Heart left ventricle (tissue), 16 donors: ENCODE measurements at regions not wholly inside any gene's neighbourhood (a gene's known extent, or its start where the extent isn't known, plus 50 kb on each side); places are given as distances from the start of the nearest gene placed in this dataset.
A peak's percentile ranks its signal among the peaks of the same experiment; 100 is the strongest.

Experiments used
- ATAC-seq, 4 donors: fragments of 200-7000 bp; cut with Tn5 transposase; one replicate each; pipeline ENCODE4 v1.9.1; 2020 to 2022; ENCODE audit warnings: moderate library complexity in 4 of 4, mild to moderate bottlenecking in 3 of 4, moderate number of reproducible peaks in 1 of 4
- DNase-seq, 5 donors: peaks; one replicate each; pipeline ENCODE4 v3.0.0-alpha.2; 2020
- H3K27ac ChIP-seq, 12 donors: fragments of 200-600 bp; sonication (generic) in 4 of 12; one replicate each; pipeline versions ENCODE4 v1.5.0 to v1.8.0; 2016 to 2022; ENCODE audit warnings: mild to moderate bottlenecking in 2 of 12
- H3K27me3 ChIP-seq, 9 donors: fragments of 200-600 bp; sonication (generic) in 2 of 9; one replicate each; pipeline versions ENCODE4 v1.5.1 to v1.8.0; 2016 to 2022; ENCODE audit warnings: mild to moderate bottlenecking in 3 of 9
- H3K36me3 ChIP-seq, 9 donors: fragments of 200-600 bp; sonication (generic) in 2 of 9; one replicate each; pipeline versions ENCODE4 v1.5.0 to v1.8.0; 2018 to 2022; ENCODE audit warnings: mild to moderate bottlenecking in 2 of 9
- H3K4me1 ChIP-seq, 12 donors: fragments of 200-600 bp; sonication (generic) in 4 of 12; one replicate each; pipeline versions ENCODE4 v1.5.0 to v1.8.0; 2016 to 2022; ENCODE audit warnings: mild to moderate bottlenecking in 3 of 12
- H3K4me3 ChIP-seq, 12 donors: fragments of 200-600 bp; sonication (generic) in 4 of 12; one replicate each; pipeline versions ENCODE4 v1.5.0 to v1.8.0; 2017 to 2022; ENCODE audit warnings: mild to moderate bottlenecking in 9 of 12, moderate library complexity in 4 of 12
- H3K9me3 ChIP-seq, 12 donors: fragments of 200-600 bp; sonication (generic) in 4 of 12; one replicate each; pipeline versions ENCODE4 v1.5.0 to v1.8.0; 2016 to 2022; ENCODE audit warnings: mild to moderate bottlenecking in 1 of 12
- CTCF ChIP-seq, 12 donors: fragments of 200-600 bp; sonication (generic) in 4 of 12; IDR thresholded peaks; one replicate each; pipeline versions ENCODE4 v1.5.0 to v1.8.0; 2018 to 2022; ENCODE audit warnings: antibody characterized with exemption in 12 of 12, mild to moderate bottlenecking in 5 of 12
- POLR2A ChIP-seq, 2 donors: fragments of 450-650 bp; IDR thresholded peaks; one replicate each; pipeline ENCODE4 v1.6.1; 2017; ENCODE audit warnings: antibody characterized with exemption in 2 of 2, mild to moderate bottlenecking in 2 of 2, moderate library complexity in 2 of 2
- WGBS, 4 donors: extraction: QIAGEN DNeasy Blood & Tissue Kit in 2 of 4; methylation state at CpG; one replicate each; pipeline versions ENCODE4 v1.1.5 to v1.1.7; 2013 to 2018; 5-methylcytosine and 5-hydroxymethylcytosine counted together
- intact Hi-C, 10 donors: fragments of 100-400 bp; cut with DNase I; formaldehyde crosslinking; loops; one replicate each; pipeline versions ENCODE4 v1.11.1 to v1.14.2; 2022
- donor health status: ischemic (EF 13 %, LVEDD 7.1; RV severe dilation, severe dysfunction).
- donor health status: healthy with polysubstance abuse.
- donor health status: DM: no; HTN: yes; CAD: no.
- donor health status: DM: no; HTN: no; CAD: no.
- donor health status: ischemic (EF 25% LVEDD 6.9; RV normal size, moderate dysfunction).
- donor health status: ischemic (EF 25% LVEDD 5.7; RV mildly dilated, moderate dysfunction).
- donor health status: healthy.
- donor health status: DM: yes; HTN: yes; CAD: no.
- donor health status: ischemic (EF 35%, LVEDD 5.7; RV mildly dilated, moderate dysfunction).
- donor health status: nonischemic (EF 11% LVEDD 7.7; RV severe dilation, severe dysfunction).
- donor health status: DM: yes; HTN: yes; CAD: no.
- donor health status: PGD.
- donor health status: ischemic (EF 29% LVEDD 5.4; RV normal size, mild dysfunction).
- donor health status: nonischemic (EF 23%, LVEDD 6.1; RV moderate dilation, normal function).

GRCh38 chr1:56255516-56256152, 323.7 kb downstream of the PLPP3 start:
- TF ChIP-seq POLR2A (IDR thresholded peaks at IDR 0.05), result no peak
- no peak for TF ChIP-seq CTCF (IDR thresholded peaks at IDR 0.05)
- intact Hi-C loops, result loop anchor here in 2 of 10 donors (5.0 to 10.0 kb wide), 2 partner anchors 319 to 322 kb away; partner anchors contain the start of gene PLPP3 (in 2 of the 2)
- Histone ChIP-seq H3K4me3 (no peak overlapping the region), H3K27ac (peak overlapping the region in 10 of 12 donors; percentile 7 to 44 (median 19)), H3K9me3 (peaks cover 0 to 9% (median 5%) of the 10 kb centered on the region in 12 donors), H3K4me1 (peaks cover 0 to 49% (median 25%) of the 10 kb centered on the region in 12 donors), H3K36me3 (no peaks in the 10 kb centered on the region), H3K27me3 (no peaks in the 10 kb centered on the region)
- ATAC-seq, result peak; percentile 87 to 94 (median 92)
- DNase-seq, result peak; percentile 60 to 86 (median 74)
- WGBS, 4 donors, result 62 to 80% (median 75%) methylated on average over 5 of the region's 5 CpGs

DNA sequence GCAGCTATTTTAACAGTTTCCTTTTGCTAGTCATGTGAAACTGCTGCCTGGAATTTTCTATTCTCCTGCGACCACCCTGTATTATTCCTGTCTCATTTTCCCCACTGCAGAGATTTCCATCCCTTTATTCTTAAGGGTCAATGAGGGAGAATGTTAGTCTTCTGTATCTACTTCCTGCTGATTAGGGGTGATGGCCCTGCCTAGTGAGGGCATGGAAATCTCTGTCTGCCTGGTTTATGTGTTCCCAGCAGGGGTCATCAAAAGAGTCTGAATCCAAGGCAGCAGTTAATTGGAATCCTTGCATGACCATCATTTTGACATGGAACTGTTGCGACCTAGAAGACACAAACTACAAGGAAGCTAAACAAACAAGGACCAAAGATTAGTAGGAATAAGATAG, 325.2 kb downstream of the PLPP3 start:
- TF ChIP-seq CTCF (IDR thresholded peaks at IDR 0.05) (no peak), POLR2A (IDR thresholded peaks at IDR 0.05) (no peak)
- intact Hi-C loops, result loop anchor here in 1 of 10 donors (10.0 kb wide), 1 partner anchor 321 kb away; the partner anchor contains the start of gene PLPP3
- no peaks in the 10 kb centered on the region for H3K36me3 ChIP-seq
- no peak overlapping the region for H3K27ac ChIP-seq
- ATAC-seq, result no peak
- H3K9me3 ChIP-seq, result no peaks in the 10 kb centered on the region
- WGBS, 4 donors, result 80 to 82% (median 80%) methylated on average over 2 of the region's 2 CpGs
- peaks cover 0 to 46% (median 26%) of the 10 kb centered on the region in 12 donors for H3K4me1 ChIP-seq
- no peak for DNase-seq
- no peaks in the 10 kb centered on the region for H3K27me3 ChIP-seq
- H3K4me3 ChIP-seq, result no peak overlapping the region

- no peak for TF ChIP-seq CTCF (IDR thresholded peaks at IDR 0.05)
- TF ChIP-seq POLR2A (IDR thresholded peaks at IDR 0.05), result no peak
- ATAC-seq, result no peak
- intact Hi-C loops, result loop anchor here in 1 of 10 donors (10.0 kb wide), 1 partner anchor 324 kb away; the partner anchor contains the start of gene PLPP3
Observed at GRCh38 chr1:56250809-56251208, 328.6 kb downstream of the PLPP3 start.

DNA sequence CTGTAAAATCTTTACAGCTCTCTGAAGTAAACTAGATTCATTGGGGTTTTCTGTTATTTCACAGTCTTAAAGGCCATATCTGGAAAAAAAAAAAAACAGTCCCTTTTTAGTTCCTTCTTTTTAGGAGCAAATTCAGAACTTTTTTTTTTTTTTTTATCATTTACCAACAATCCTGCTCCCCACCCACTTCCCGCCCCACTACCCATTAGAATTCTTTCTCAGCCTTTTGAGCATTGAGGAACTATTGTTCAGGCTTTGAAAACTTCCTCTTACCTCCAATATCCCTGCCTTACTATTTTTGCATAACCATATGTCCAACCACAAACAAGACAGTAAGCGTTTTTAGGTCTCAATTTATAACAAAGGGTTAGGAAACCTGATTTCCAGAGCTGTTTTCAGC, 330.1 kb downstream of the PLPP3 start:
- no peaks in the 10 kb centered on the region for H3K27me3 ChIP-seq
- no peak overlapping the region for H3K27ac ChIP-seq
- DNase-seq (peak in 2 of 5 donors; percentile 20 to 23), ATAC-seq (peak in 3 of 4 donors; percentile 28 to 60 (median 57))
- no peak overlapping the region for H3K4me3 ChIP-seq
- intact Hi-C loops, result no loop called here
- H3K9me3 ChIP-seq, result peaks cover 0 to 2% (median 0%) of the 10 kb centered on the region in 12 donors
- H3K4me1 ChIP-seq, result peaks cover 0 to 10% (median 0%) of the 10 kb centered on the region in 12 donors
- H3K36me3 ChIP-seq, result no peaks in the 10 kb centered on the region
- 55 to 72% (median 66%) methylated on average over 2 of the region's 2 CpGs for WGBS, 4 donors
- TF ChIP-seq CTCF (IDR thresholded peaks at IDR 0.05), result no peak
- TF ChIP-seq POLR2A (IDR thresholded peaks at IDR 0.05), result no peak

More at GRCh38 chr1:56250809-56251208, 328.6 kb downstream of the PLPP3 start:
- Histone ChIP-seq H3K9me3 (no peaks in the 10 kb centered on the region), H3K27me3 (no peaks in the 10 kb centered on the region), H3K4me1 (peaks cover 0 to 15% (median 6%) of the 10 kb centered on the region in 12 donors), H3K36me3 (no peaks in the 10 kb centered on the region), H3K4me3 (no peak overlapping the region), H3K27ac (no peak overlapping the region)
- 39 to 100% (median 99%) methylated on average over 1 of the region's 1 CpG for WGBS, 4 donors
- DNase-seq, result no peak
